NCI-H774 (cell line): ENCODE measurements at regions not wholly inside any gene's neighbourhood (a gene's known extent, or its start where the extent isn't known, plus 50 kb on each side); places are given as distances from the start of the nearest gene placed in this dataset.
"Not testable (repeated sequence)": the region's sequence is repeated elsewhere in the genome, so short reads cannot be mapped to it uniquely, and the experiment has no call there.

ENCODE experiments used
- DNase-seq: peaks from one replicate; lab custom pipeline; 2025; lab: John Stamatoyannopoulos, UW

GRCh38 chr5:86411596-86411995 is 206.1 kb upstream of the COX7C start:
- no peak for DNase-seq

DNA sequence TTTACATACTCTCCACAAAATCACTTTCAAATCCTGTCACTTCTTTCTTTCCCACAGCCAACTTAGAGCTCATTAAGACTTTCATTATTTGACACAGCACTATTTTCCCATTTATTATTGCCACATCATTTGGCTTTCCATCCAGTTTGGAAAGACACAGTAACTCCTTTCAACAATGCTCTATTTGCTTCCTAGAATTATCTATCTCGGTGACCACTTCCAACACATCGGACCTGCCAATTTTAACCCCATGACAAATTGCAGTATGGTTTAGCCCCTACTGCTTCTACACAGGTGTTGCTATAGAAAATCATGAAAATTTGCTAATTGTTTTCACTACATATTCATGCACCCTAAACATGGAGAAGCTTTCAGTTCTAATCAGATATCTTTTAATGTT is 190.6 kb upstream of the COX7C start:
- no peak for DNase-seq

DNA sequence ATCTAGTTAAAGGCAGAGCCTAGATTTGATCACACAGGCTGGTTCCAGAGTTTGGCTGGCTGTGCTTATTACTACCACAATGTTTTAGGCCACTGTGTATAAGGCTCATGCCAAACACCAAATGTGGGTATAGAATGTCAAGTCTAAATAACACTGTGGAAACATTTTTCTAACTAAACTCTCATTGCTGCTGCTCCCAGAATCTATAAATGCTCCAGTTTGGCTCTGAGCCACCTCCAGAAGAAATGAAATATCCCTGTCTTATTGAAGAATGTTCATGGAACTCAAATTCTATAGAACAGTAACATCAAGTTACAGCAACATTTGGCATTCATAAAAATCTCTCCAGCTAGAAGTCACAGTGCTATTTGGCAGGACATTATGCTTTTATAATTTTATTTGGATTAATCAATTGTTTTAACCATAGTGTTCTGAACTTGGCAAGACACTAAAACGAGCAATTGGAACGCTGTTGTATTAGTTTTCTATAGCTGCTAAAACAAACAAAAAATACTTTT is 178.1 kb upstream of the COX7C start:
- DNase-seq, result no peak

- no peak for DNase-seq
Measured at GRCh38 chr5:86442036-86442745, 175.6 kb upstream of the COX7C start.

DNA sequence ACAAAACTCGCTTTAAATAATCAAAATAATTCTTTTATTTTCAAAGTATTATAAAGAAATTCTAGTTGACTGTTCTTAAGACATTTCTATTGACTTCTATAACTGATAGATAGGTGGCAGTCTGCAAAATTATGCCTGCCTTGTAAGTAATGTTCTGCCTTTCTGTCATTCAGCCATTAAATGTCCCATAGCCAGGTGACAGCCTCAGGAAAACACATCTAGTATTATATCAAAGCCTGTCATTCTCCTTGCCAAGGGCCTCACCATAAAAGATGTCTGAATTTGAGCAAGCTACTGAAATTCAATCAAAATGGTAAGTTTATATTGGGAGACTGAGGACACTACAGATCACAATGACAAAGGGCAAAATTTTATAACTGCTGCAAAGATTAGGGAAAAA is 170.4 kb upstream of the COX7C start:
- DNase-seq, result no peak

DNA sequence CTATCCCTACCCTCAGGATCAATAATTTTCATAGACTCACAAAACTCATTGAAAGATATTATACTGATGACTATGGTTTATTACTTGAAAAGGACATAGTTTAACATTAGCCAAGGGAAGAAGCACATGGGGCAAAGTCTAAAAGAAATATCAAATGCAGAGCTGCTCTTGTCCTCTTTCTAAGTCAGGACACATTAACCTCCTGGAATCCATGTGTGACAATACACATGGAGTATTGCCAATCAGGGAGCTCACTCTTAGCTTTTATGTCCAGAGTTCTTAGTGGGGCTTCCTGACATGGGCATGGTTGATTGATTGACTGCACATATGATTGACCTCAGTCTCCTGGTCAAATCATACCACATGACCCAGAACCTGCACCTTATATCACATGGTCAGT is 165.5 kb upstream of the COX7C start:
- DNase-seq, result no peak

- DNase-seq, result no peak
Measured at GRCh38 chr5:86460519-86460918, 157.2 kb upstream of the COX7C start.

- DNase-seq, result no peak
Measured at GRCh38 chr5:86461169-86461956, 156.4 kb upstream of the COX7C start.

GRCh38 chr5:86463339-86463738 is 154.4 kb upstream of the COX7C start:
- DNase-seq, result no peak

DNA sequence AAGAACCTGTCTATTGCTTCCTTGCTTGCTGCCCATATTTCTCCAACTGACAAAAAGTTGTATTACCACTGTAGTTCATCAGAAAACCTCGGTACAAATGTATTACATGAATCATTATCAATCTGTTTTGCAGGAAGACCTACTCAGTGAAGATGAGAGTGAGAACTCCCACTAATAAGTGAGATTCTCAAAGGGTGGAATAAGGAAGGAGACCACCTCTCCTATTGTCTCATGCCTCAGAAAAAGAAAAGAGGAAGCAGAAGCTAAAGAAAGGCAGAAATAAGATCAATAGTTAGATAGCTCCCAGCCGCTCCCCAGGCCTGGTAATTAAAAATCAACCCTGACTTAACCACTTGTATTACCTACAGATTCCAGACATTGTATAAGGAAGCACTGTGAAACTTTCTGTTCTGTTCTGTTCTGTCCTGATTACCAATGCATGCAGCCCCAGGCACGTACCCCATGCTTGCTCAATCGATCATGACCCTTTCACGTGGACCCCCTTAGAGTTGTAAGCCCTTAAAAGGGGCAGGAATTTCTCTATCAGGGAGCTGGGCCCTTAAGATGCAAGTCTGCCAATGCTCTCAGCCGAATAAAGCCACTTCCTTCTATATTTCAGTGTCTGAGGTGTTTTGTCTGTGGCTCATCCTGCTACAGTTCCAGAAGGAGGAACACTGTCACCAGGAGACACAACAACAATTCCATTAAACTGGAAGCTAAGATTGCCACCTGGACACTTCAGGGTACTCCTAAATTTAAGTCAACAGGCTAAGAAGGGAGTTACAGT is 152.5 kb upstream of the COX7C start:
- DNase-seq, result no peak

DNA sequence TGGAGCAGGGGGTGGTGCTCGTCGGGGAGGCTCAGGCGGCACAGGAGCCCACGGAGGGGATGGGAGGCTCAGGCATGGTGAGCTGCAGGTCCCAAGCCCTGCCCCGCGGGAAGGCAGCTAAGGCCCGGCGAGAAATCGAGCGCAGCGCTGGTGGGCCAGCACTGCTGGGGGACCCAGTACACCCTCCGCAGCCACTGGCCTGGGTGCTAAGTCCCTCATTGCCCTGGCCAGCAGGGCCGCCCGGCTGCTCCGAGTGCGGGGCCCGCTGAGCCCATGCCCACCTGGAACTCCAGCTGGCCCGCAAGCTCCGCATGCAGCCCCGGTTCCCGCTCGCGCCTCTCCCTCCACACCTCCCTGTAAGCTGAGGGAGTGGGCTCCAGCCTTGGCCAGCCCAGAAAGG is 151.0 kb upstream of the COX7C start:
- DNase-seq, result not testable (repeated sequence)

GRCh38 chr5:86482008-86482407 is 135.7 kb upstream of the COX7C start:
- no peak for DNase-seq

DNA sequence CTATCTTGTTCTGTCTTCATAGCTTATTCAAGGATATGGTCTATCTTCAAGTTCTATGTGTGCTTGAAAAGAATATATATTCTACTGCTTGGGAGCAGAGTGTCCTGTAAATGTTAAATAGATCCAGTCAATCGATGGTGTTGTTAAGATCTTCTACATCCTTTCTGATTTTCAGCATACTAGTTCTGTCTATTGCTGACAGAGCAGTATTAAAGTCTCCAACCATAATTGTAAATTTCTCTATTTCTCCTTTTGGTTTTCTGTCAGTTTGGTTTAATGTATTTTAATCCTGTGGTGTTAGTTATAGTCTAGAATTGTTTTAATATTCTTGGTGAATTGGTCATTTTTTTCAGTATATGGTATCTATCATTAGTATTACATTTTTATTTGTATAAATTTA is 124.0 kb upstream of the COX7C start:
- no peak for DNase-seq

DNA sequence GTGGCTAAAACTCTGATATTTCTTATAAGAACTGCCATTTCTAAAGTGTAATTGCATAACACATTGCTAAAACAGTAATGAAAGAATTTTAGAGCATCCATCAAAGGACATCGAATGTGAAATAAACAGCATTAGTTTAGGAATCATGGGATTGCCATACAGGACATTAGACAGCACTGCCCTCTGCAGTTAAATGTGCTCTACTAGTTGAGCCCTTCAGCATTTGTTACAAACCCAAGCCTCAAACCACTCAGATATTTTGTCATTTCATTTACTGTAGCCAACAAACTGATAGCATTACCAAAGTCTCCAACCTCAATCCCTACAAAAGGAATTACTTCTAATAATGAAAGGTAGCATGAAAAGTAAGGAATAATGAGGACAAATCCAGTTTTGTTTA is 116.8 kb upstream of the COX7C start:
- no peak for DNase-seq

GRCh38 chr5:86507574-86507973 is 110.2 kb upstream of the COX7C start:
- DNase-seq, result no peak

- not testable (repeated sequence) for DNase-seq
Measured at GRCh38 chr5:86510330-86510915, 107.3 kb upstream of the COX7C start.

DNA sequence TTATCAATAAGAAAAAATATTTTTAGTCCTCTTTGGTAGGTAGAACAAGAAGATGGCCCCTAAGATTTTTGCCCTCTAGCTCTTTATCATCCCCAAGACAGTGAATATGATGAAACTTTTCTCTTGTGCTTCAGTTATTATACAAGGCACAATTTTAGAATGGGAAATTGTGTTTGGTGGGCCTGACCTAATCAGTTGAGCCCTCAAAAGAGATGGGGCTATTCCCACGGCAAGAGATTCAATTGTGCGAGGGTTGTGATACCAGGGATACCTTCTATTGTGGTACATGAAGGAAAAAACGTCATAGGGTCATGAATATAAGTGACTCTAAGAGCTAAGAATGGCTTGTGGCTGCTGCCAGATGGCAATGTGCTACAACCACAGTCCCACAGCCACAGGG is 94.0 kb upstream of the COX7C start:
- no peak for DNase-seq

GRCh38 chr5:86525622-86526021 is 92.1 kb upstream of the COX7C start:
- DNase-seq, result no peak

DNA sequence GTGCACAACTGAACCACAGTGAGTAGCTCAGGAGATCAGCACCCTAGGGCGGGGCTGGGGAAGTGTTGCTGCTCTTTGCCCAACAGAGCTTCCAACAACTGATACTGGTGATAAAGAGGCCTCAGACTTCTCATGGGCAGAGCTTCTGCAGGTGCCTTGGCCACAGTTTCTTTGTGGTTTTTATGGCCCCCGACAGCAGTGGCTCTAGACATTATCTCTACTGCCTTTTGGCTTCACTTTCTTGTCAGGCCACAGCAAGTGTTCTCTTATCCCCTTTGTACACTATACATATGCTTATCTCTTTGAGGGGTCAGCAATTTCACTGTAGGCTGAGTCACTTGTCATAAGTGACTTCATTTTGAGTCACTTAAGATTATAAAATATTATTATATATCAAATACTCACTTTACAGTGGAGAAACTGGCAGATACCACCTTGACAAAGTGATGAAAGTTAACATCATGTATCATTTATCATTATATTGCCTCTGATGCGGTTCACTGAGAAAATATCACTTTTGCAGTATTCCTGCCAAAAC is 90.9 kb upstream of the COX7C start:
- no peak for DNase-seq

GRCh38 chr5:86532429-86532828 is 85.3 kb upstream of the COX7C start:
- no peak for DNase-seq

DNA sequence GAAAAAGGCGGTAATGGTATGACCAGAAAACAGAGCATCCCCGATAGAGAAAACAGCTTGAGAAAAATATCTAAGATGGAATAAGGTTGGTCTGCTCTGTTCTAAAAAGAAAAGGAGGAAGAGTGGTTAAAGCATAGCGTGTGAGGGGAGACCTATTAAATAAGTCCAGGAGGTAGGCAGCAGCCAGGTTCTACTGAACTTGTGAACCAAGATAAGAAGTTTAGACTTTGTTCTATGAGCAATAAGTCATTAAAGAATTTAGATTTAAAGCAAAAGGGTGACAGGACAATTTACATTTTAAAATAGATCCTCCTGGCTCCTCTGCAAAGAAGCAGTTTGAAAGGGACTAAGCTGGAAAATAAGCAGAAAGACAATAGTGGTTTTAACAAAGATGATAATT is 81.3 kb upstream of the COX7C start:
- DNase-seq, result no peak

DNA sequence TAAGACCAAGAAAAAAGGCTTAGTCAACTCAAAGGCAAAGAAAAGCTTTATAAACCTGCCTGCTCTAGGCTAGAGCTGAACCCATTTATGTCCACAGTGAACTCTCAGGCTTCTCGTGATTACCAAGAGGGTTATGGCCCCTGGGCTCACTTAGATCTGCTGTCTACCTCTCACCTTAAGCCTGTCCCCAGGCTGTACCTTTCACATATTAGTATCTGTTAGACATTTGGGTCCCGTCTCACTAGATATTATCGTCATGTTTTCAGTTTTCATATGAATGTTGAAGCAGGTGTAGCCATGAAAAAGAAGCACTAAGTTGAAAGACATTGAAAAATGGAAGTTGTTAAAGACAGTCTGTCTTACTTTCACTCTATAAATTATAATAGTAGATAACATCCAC is 75.2 kb upstream of the COX7C start:
- no peak for DNase-seq
